Transverse colon (tissue), 4 donors: ENCODE measurements at regions not wholly inside any gene's neighbourhood (a gene's known extent, or its start where the extent isn't known, plus 50 kb on each side); places are given as distances from the start of the nearest gene placed in this dataset.

Source experiments
- DNase-seq: peaks from one replicate; pipeline ENCODE4 v3.0.0-alpha.2; 2019
- H3K27ac ChIP-seq, 4 donors: fragments of 200-600 bp; sonication (generic); 2 replicates each; pipeline ENCODE4 v1.5.1; 2016 to 2018; ENCODE audit warnings: inconsistent platforms in 4 of 4
- H3K27me3 ChIP-seq: fragments of 200-600 bp; sonication (generic); 2 replicates; pipeline ENCODE4 v1.5.1; 2017; ENCODE audit warnings: inconsistent platforms
- H3K36me3 ChIP-seq, 4 donors: fragments of 200-600 bp; sonication (generic); 2 replicates each; pipeline ENCODE4 v1.5.1; 2017 to 2019; ENCODE audit warnings: inconsistent platforms in 4 of 4
- H3K4me1 ChIP-seq, 4 donors: fragments of 200-600 bp; sonication (generic); 2 replicates each; pipeline ENCODE4 v1.5.1; 2017 to 2020; ENCODE audit warnings: inconsistent platforms in 4 of 4
- H3K4me3 ChIP-seq, 4 donors: fragments of 200-600 bp; sonication (generic); 1 replicate in 1 of 4; 2 replicates in 3 of 4; pipeline versions ENCODE4 v1.5.1 to v1.6.1; 2017 to 2019; ENCODE audit warnings: inconsistent platforms in 4 of 4
- H3K9me3 ChIP-seq, 2 donors: fragments of 200-600 bp; sonication (generic); 2 replicates each; pipeline ENCODE4 v1.5.1; 2017 to 2019; ENCODE audit warnings: inconsistent platforms in 2 of 2
- CTCF ChIP-seq, 5 experiments: fragments of 200-600 bp in 3 of 5; fragments of 450-650 bp in 2 of 5; sonication (generic) in 3 of 5; IDR thresholded peaks; 1 replicate in 2 of 5; 2 replicates in 3 of 5; pipeline ENCODE4 v1.5.1; 2016 to 2017; ENCODE audit warnings: antibody characterized with exemption in 5 of 5, inconsistent platforms in 3 of 5, mild to moderate bottlenecking in 2 of 5, moderate library complexity in 1 of 5
- EP300 ChIP-seq: sonication (generic); formaldehyde crosslinking; IDR thresholded peaks from one replicate; pipeline ENCODE4 v1.6.1; 2017; ENCODE audit warnings: antibody characterized with exemption, low read depth
- POLR2A ChIP-seq: fragments of 450-650 bp; IDR thresholded peaks from one replicate; pipeline ENCODE4 v1.6.1; 2016; ENCODE audit warnings: antibody characterized with exemption, mild to moderate bottlenecking, moderate library complexity
- POLR2AphosphoS5 ChIP-seq, 3 donors: sonication (generic); formaldehyde crosslinking; IDR thresholded peaks; one replicate each; pipeline ENCODE4 v1.6.1; 2016; ENCODE audit warnings: antibody characterized with exemption in 3 of 3
- WGBS, 2 donors: methylation state at CpG; one replicate each; pipeline ENCODE4 v1.1.5; 2018; ENCODE audit warnings: low coverage in 1 of 2; 5-methylcytosine and 5-hydroxymethylcytosine counted together
- in situ Hi-C, 4 donors: fragments of 200-750 bp; cut with MboI; loops; one replicate each; pipeline versions ENCODE4 v1.15.0 to v1.15.1; 2017; ENCODE audit warnings: low sequenced_read_pairs in 3 of 4, low pct_ligation_motif_present in 1 of 4, low pct_unique_long_range_greater_than_20kb in 1 of 4
- intact Hi-C: fragments of 100-400 bp; cut with DNase I; formaldehyde crosslinking; loops from one replicate; pipeline ENCODE4 v1.15.1; 2023; ENCODE audit warnings: low total_unique reads

DNA sequence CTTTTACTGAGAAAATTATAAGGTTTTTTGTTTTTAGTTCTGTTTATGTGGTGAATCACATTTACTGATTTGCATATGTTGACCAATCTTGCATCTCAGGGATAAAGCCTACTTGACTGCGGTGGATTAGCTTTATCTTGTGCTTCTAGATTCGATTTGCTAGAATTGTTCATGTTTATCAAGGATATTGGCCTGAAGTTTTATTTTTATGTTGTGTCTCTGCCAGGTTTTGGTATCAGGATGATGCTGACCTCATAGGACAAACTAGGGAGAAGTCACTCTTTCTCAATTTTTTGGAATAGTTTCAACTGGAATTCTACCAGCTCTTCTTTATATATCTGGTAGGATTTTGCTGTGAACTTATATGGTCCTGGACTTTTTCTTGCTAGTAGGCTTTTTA is 504.8 kb downstream of the ETS1 start:
- Histone ChIP-seq H3K9me3 (no peaks in the 10 kb centered on the region), H3K4me1 (no peaks in the 10 kb centered on the region), H3K36me3 (no peaks in the 10 kb centered on the region), H3K4me3 (no peak overlapping the region), H3K27ac (no peak overlapping the region), H3K27me3 (no peaks in the 10 kb centered on the region)
- no peak for TF ChIP-seq CTCF (IDR thresholded peaks at IDR 0.05)
- no peak for TF ChIP-seq POLR2A
- no peak for TF ChIP-seq EP300
- no peak for TF ChIP-seq POLR2AphosphoS5 (IDR thresholded peaks at IDR 0.05)
- intact Hi-C loops (no loop called here), in situ Hi-C loops (no loop called here)
- 67 to 86% methylated on average over 2 of the region's 2 CpGs for WGBS, 2 donors
- no peak for DNase-seq

DNA sequence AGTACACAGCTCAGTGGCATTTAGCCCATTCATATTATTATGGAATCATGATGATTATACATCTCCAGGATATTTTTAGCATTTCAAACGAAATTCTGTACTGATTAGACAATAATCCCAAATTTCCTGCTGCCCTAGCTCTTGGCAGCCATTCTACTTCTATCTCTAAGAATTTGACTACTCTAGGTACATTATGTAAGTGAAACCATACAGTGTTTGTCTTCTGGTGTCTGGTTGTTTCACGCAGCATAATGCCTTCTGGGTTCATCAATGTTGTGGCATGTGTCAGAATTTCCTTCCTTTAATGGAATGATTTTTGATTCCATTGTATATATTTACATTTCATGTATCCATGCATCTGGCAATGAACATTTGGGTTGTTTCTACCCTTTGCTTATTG is 517.7 kb downstream of the ETS1 start:
- DNase-seq = no peak
- no peaks in the 10 kb centered on the region for H3K9me3 ChIP-seq
- no peak overlapping the region for H3K4me3 ChIP-seq
- no peaks in the 10 kb centered on the region for H3K36me3 ChIP-seq
- H3K4me1 ChIP-seq = no peaks in the 10 kb centered on the region
- WGBS, 2 donors = 57 to 59% methylated on average over 2 of the region's 2 CpGs
- no peak for TF ChIP-seq POLR2A
- TF ChIP-seq POLR2AphosphoS5 (IDR thresholded peaks at IDR 0.05) = no peak
- TF ChIP-seq EP300 = no peak
- TF ChIP-seq CTCF (IDR thresholded peaks at IDR 0.05) = no peak
- intact Hi-C loops (no loop called here), in situ Hi-C loops (no loop called here)
- H3K27me3 ChIP-seq = no peaks in the 10 kb centered on the region
- H3K27ac ChIP-seq = no peak overlapping the region

- no peaks in the 10 kb centered on the region for H3K36me3 ChIP-seq
- intact Hi-C loops (no loop called here), in situ Hi-C loops (no loop called here)
- H3K27me3 ChIP-seq = no peaks in the 10 kb centered on the region
- no peaks in the 10 kb centered on the region for H3K9me3 ChIP-seq
- H3K27ac ChIP-seq = no peak overlapping the region
- WGBS, 2 donors = 67 to 100% methylated on average over 1 of the region's 1 CpG
- TF ChIP-seq POLR2A (no peak), CTCF (IDR thresholded peaks at IDR 0.05) (no peak), POLR2AphosphoS5 (IDR thresholded peaks at IDR 0.05) (no peak), EP300 (no peak)
- no peak overlapping the region for H3K4me3 ChIP-seq
- no peaks in the 10 kb centered on the region for H3K4me1 ChIP-seq
- no peak for DNase-seq
These were observed 519.6 kb downstream of the ETS1 start for GRCh38 chr11:128067780-128068179.

GRCh38 chr11:128066399-128066798 is 521.0 kb downstream of the ETS1 start:
- H3K4me3 ChIP-seq = no peak overlapping the region
- in situ Hi-C loops = no loop called here
- H3K27ac ChIP-seq = no peak overlapping the region
- H3K36me3 ChIP-seq = no peaks in the 10 kb centered on the region
- no peak for DNase-seq
- TF ChIP-seq POLR2AphosphoS5 (IDR thresholded peaks at IDR 0.05) = no peak
- no peak for TF ChIP-seq POLR2A
- no peak for TF ChIP-seq EP300
- TF ChIP-seq CTCF (IDR thresholded peaks at IDR 0.05) = no peak
- 47 to 59% methylated on average over 1 of the region's 1 CpG for WGBS, 2 donors
- H3K4me1 ChIP-seq = no peaks in the 10 kb centered on the region
- no peaks in the 10 kb centered on the region for H3K27me3 ChIP-seq
- intact Hi-C loops = no loop called here
- no peaks in the 10 kb centered on the region for H3K9me3 ChIP-seq
